ENCODE measurements at regions not wholly inside any gene's neighbourhood (a gene's known extent, or its start where the extent isn't known, plus 50 kb on each side); places are given as distances from the start of the nearest gene placed in this dataset.

DNA sequence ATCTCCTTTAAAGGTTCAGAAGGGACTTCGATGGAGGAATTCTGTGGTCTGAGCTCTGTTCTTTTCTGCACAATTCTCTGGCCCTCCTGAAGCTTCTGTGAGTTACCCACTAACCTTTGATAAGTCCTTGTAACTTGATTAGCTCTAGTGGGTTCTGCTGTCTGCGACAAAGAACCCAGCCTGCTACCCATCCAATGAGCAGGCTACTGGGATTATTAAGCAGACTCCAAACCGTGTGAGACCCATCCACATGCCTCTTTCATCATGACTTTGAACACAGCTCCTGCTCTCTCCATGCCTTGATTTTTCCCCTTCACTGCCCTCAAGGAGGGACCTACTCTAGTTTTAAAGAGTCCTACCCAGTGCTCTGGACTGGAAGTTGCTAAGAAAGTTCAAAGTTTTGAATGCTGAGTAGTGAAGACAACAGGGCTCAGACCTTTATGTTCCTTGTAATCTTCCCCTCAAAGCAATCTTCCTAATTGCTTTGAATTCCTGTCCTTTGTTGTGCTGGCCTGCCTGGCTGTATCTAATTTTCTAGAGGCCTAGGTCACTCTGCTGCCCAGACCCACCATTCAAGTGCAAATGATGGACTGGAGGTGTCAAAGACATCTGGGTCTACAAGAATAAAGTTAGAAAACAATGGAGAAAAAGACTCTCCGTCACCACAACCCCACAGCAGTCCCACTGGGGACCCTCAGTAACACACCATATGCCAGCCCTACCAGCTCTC, 146.9 kb downstream of the RHOU start:
- TF ChIP-seq, protein P1, sequence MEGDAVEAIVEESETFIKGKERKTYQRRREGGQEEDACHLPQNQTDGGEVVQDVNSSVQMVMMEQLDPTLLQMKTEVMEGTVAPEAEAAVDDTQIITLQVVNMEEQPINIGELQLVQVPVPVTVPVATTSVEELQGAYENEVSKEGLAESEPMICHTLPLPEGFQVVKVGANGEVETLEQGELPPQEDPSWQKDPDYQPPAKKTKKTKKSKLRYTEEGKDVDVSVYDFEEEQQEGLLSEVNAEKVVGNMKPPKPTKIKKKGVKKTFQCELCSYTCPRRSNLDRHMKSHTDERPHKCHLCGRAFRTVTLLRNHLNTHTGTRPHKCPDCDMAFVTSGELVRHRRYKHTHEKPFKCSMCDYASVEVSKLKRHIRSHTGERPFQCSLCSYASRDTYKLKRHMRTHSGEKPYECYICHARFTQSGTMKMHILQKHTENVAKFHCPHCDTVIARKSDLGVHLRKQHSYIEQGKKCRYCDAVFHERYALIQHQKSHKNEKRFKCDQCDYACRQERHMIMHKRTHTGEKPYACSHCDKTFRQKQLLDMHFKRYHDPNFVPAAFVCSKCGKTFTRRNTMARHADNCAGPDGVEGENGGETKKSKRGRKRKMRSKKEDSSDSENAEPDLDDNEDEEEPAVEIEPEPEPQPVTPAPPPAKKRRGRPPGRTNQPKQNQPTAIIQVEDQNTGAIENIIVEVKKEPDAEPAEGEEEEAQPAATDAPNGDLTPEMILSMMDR (IDR thresholded peaks at IDR 0.05), result no peak
- Histone ChIP-seq H3K9me3 (no peaks in the 10 kb centered on the region), H3K27ac (no peak overlapping the region), H3K4me1 (no peaks in the 10 kb centered on the region), H3K27me3 (no peaks in the 10 kb centered on the region), H3K36me3 (no peaks in the 10 kb centered on the region), H3K4me3 (no peak overlapping the region)
- no peak for DNase-seq (ENCODE audit: low spot score)

DNA sequence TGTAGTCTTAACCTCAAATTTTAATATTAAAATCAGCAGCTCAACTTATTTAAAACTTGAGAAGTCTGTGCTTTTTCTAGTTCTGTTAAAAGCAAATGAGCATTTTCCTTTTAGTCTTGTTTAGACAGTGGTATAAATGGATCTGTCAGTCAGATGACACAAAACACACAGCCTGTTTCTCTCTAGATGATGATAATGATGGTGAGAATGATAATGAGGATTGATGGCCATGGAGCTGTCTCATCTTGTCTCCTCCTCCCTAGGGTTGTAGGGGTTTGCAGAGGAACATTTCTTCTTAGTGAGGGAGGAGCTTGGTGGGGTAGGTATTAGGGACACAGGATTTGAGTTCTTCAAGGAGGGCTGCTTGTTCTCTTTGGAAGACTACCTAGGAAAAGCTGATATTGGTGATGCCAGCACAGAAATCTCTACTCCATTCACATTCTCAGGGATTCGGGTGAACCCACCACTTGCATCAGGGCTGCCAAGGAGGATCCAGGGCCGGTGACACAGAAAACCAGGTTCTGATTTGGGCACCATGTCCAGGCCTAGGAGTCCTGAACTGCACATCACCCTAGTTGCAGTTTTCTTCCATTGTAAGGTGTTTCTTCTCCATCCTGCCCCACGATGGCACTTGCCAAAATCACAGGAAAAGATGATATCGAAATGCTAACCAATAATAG, 147.6 kb downstream of the RHOU start:
- no peaks in the 10 kb centered on the region for H3K9me3 ChIP-seq
- H3K4me3 ChIP-seq, result no peak overlapping the region
- no peaks in the 10 kb centered on the region for H3K36me3 ChIP-seq
- H3K4me1 ChIP-seq, result no peaks in the 10 kb centered on the region
- DNase-seq (ENCODE audit: low spot score), result no peak
- no peak overlapping the region for H3K27ac ChIP-seq
- TF ChIP-seq, protein P1 (IDR thresholded peaks at IDR 0.05), result no peak
- H3K27me3 ChIP-seq, result no peaks in the 10 kb centered on the region

DNA sequence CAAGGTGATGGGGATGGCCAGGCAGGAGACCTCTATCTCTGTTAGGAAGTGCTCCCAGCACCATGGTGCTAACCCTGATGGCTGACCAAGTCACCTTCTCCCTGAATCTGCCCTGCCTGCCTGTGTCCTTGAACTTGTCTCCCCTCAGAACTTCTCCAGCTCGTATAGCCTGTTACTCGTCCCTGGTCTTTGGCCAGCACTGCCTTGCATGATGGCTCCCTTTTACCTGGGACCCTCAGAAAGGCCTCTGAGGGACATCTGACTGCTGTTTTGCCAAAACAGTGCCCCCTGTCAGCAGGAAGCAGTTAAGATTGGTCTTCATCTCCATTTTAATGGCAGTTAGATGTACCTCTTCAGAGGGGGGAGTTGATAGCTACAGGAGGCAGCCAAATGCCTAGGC, 148.3 kb downstream of the RHOU start:
- DNase-seq (ENCODE audit: low spot score), result no peak
- H3K36me3 ChIP-seq, result no peaks in the 10 kb centered on the region
- no peak overlapping the region for H3K4me3 ChIP-seq
- TF ChIP-seq, protein P1 (IDR thresholded peaks at IDR 0.05), result no peak
- no peak overlapping the region for H3K27ac ChIP-seq
- no peaks in the 10 kb centered on the region for H3K27me3 ChIP-seq
- no peaks in the 10 kb centered on the region for H3K4me1 ChIP-seq
- H3K9me3 ChIP-seq, result no peaks in the 10 kb centered on the region

DNA sequence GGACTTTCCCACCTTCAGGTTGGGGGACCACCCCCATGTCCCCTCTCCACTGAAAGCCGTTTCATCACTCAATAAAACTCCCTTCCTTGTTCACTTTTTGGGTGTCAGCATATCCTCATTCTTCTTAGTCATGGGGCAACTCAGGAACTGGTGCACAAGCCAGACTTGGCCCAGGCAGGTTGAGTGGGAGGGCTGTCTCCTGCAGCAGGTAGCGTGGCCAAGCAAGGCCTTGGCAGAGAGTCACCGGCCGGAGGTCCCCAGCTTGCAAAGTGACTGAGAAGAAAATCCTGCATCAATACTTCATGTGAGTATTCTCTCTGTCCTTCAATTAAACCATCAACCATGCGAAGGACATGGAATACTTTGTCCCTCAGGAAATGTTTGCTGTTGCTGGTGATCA, 148.9 kb downstream of the RHOU start:
- Histone ChIP-seq H3K9me3 (no peaks in the 10 kb centered on the region), H3K4me1 (no peaks in the 10 kb centered on the region), H3K27me3 (no peaks in the 10 kb centered on the region), H3K36me3 (no peaks in the 10 kb centered on the region), H3K27ac (no peak overlapping the region), H3K4me3 (no peak overlapping the region)
- TF ChIP-seq, protein P1 (IDR thresholded peaks at IDR 0.05), result no peak
- no peak for DNase-seq (ENCODE audit: low spot score)

DNA sequence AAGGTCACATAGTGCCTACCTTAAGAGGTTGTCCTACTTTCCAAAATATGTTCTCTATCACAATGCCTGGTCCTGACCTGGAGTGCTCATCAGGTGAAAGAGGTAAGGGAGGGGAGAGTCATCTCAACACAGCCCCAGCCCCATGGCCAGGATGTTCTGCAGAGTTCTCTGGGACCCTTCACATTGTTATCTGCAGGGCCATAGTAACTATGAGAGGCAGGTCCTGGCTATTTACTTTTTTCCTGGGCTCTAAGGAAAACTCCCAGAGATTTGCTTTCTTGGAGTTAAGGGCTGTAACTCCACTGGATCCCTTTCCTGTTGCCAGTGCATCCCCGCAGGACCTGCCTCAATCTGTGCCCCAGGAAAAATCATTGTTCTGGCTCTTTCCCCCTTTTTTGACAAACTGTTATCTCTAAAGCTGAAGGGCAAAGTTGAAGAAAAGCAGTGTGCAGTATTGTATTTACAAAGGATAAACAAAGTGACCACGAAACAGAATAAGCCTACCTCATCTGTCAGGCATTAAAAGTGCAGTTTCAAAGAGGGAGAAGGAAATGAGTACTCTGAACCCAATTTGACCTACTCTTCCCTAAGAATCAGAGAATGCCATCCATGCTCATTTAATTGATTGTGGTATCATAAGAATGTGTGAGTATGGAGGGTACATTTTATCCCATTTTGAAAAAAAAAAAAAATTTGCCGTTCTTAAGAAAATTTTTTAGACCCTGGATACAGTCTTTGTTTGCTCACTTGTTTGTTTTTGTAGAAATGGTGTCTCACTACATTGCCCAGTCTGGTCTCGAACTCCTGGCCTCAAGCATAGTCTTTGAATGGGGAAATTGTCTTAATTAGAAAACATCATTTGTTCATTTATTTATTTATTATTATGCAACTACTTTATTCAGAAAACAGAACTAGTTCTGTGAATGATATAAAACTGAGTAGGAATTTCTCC, 149.6 kb downstream of the RHOU start:
- Histone ChIP-seq H3K27ac (no peak overlapping the region), H3K4me3 (no peak overlapping the region), H3K9me3 (peaks cover 0 to 4% of the 10 kb centered on the region in 2 donors), H3K27me3 (no peaks in the 10 kb centered on the region), H3K36me3 (no peaks in the 10 kb centered on the region), H3K4me1 (no peaks in the 10 kb centered on the region)
- no peak for DNase-seq (ENCODE audit: low spot score)
- TF ChIP-seq, protein P1 (IDR thresholded peaks at IDR 0.05), result no peak
